NCI-H1436 (cell line): ENCODE measurements at regions not wholly inside any gene's neighbourhood (a gene's known extent, or its start where the extent isn't known, plus 50 kb on each side); places are given as distances from the start of the nearest gene placed in this dataset.
A peak's percentile ranks its signal among the peaks of the same experiment; 100 is the strongest.

Experiments
- DNase-seq: peaks from one replicate; lab custom pipeline; 2025; lab: John Stamatoyannopoulos, UW

GRCh38 chr11:95304777-95305176 lies 73.8 kb upstream of the SESN3 start:
- no peak for DNase-seq

DNA sequence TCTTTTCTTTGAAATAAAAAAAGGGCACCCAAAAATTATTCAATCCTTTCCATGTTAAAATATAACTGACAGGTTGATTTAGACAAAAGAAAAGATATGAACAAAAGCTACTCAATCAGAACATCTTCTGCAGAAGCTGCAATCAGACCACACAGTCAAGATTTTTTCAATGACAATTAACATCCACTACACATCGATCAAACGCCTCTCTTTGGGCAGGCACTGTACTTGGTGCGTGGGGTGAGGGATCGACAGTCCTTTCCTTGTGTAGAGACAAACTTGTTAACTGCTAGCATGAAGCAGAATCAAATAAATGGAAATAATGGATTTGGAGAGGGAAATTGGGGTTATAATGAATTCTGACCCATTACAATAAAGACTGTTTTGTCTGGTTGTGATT lies 71.2 kb upstream of the SESN3 start:
- DNase-seq: no peak

DNA sequence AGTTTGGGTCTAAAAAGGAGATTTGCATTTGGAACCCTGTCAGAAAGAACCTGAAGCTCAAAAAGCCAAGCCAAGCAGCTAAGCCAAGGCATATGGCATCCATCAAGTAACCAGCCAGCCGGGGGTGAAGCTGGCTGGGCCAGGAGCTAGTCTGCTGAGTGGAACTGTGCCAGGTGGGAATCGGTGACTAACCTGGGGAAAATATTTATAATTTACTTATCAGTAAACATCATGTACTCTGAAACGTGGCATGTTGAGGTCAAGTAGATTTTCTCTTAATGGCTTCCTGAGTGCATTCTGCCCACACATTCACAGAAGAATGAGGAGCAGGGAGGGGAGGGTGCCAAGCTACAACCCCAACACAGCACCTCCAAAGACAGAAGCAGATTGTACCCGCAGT lies 70.5 kb upstream of the SESN3 start:
- no peak for DNase-seq

DNA sequence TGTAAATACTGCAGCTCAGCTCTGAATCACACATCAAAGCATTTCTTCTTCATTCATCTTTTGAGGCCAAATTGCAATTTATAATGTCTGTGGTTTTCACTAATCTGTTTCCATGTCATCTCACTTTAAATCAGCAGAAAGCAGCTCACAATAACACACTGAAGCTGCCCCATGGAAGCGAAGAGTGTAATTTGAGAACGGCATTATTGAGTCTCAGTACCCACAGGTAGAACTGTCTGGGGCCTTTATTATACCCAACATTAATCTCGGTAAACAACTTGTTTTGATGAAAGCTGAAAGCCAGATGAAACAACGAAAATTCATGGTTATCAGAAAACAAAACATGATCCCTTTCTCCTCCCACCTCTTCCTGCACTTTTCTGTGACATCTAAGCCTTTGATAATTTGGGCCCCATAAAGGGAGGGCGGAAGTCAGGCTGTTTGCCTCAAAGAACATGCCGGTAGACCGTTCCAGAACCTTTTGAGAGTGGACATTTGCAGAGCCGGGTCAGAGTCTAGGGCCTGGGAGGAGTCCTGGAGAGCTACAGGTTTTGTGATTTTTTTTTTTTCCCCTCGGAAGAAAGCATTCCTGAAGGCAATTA lies 68.2 kb upstream of the SESN3 start:
- DNase-seq: peak; percentile 41

GRCh38 chr11:95297680-95298452 lies 66.9 kb upstream of the SESN3 start:
- DNase-seq: no peak

DNA sequence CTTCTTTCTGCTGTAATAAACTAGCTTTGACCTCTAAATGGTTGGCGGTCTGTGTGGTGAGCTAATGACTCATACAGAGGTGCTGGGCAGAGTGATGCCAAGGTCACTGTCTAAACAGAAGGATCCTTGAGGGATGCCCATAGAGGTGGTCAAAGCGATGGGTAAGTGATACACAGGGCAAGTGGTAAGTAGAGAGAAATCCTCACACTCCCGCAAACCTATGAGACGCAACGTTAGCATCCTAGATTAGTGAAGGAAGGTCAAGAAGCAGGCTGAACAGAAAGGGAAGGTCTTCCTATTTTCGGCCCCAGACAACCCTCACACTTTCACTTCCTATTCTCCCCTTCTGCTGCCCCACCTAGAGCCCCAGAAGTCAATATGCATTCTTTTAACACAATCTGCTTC lies 65.6 kb upstream of the SESN3 start:
- no peak for DNase-seq

DNA sequence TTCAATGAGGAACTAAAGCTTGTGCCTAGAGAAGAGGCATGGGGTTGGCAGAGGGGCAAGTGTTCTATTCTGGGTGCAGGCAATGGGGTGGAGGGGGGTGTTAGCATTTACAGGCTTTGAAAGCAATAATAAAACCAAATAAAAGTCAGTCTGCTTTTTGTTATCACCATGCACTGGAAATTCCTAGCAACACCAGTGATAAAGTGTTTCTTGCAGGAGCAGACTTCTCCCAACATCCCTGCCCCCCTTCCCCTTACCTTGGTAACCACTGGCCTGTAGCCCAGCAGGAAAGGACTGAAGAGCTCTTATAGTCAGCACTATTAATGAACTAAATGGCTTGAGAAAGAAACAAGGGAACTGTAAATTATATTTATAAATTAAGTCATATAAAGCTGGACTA lies 65.2 kb upstream of the SESN3 start:
- no peak for DNase-seq

DNA sequence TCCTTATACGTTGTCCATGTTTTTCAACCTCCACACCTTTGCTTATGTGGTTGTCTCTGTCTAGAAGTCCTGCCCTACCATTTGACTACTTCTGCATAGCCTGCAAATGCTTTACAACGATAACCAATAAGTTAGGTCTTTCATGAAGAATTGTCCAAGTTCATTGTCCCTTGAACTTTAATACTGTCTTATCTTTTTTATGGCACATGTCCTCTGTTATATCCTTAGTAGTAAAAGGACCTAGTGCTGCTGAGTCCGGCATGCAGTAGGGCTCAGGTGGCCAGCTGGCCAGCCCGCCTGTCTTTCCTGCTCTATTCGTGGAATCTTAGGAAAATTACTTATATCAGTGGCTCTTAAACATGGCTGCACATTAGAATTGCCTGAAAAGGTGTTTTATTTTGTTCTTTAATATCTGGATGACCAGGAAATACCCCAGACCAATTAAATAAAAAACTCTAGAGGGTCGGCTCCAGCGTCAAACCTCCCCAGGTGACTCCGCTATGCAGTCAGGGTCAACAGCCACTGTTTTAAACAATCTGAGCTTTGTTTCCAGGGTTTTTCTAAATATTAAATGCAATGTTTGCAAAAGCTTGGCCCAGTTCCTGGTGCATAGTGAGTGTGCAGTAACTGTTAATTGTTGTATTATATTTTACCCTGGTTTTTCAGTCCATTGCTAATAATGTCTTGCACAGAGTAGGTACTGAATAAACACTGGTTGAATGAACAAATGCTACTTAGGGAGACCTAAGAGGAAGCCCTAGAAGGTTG lies 64.6 kb upstream of the SESN3 start:
- DNase-seq: no peak

DNA sequence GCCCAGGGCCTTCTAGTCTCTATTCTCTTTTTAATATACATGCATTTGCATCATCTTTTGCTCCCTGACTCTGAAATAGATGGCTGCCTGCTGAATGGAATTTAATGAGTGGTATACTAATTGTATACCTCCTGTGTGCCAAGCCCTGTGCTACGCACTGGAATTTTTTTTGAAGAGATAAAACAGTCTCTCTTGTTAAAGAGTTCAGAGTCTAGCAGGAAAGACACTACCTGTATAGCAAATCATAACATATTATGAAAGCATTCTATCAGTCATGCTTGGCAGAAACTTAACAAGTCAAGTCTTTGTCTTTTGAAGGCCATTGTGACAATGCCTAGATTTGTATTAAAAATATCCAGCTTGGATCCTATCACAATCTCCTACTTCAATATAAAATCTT lies 63.7 kb upstream of the SESN3 start:
- no peak for DNase-seq

GRCh38 chr11:95293116-95293515 lies 62.1 kb upstream of the SESN3 start:
- DNase-seq: no peak

- no peak for DNase-seq
These were observed 60.9 kb upstream of the SESN3 start for GRCh38 chr11:95291946-95292345.

DNA sequence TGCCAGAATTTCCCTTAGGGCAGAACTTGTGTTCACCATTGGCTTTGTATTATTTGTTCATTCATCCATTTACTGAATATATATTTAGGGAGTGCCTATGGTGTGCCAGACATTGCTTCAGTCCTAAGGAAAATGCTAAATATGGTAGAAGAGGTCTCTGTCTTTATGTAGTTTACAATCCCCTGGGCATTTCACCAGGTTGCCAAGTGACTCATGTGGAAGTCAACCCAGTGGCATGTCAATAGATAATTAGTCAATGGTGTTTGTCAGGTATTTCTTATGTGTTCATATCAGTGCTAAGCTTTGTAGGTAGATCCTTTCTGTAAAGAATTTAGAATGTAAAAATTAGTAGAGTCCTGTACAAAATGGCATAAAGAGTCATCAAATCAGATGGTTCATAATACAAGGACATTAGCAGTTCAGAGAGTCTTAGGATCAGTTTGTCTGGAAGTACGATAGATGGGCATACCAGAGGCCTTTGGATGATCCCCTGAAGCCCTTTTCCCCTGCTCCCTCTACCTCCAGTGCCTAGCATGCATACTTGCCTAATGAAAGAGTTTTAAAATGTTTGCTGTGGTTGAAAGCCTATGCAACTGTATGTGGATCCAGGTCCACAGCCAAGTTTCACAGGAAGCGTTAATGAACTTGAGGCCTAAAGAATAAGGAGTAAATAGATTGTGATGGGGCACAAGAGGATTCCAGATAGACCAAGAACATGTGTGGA lies 58.5 kb upstream of the SESN3 start:
- no peak for DNase-seq

DNA sequence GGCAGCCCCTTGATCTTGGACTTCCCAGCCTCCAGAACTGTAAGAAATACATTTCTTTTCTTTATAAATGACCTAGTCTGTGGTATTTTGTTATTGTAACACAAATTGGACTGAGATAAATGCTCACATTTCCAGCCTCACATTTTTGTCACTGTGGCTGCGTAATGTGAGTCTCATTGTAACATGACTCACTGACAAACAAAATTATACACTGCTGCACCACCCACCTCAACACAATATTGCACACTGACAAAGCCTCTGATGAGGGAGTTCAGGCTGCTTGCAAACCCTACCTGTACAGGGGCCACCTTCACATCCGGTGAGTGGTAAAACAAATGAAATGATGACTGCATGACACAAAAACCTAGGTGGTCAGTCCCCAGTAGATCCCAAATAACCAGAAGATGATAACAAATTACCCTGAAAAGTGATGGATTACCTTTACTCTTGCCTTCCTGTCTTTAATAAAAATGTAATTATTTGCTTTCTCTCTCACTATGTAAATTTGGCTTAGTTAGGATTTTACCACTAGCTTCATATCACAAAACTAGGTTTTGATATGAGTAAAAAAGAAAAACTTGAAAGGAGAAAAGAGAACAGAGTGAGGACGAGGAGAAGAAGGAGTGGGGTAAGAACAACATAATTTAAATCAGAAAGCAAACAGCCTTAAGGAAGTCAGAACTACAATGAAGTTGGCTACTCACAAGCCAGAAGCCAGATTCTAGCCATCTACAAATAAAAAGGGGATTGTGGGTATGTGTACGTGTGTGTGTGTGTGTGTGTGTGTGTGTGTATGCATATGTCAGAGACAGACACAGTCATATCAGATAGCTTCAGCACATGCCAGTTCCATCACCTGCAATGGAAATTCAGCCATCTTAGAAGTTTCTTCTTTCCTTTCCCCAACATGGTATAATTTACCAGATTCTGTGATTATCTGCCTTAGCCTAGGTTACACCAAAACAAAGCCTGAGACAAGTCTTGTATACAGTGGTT lies 53.4 kb upstream of the SESN3 start:
- DNase-seq: no peak

DNA sequence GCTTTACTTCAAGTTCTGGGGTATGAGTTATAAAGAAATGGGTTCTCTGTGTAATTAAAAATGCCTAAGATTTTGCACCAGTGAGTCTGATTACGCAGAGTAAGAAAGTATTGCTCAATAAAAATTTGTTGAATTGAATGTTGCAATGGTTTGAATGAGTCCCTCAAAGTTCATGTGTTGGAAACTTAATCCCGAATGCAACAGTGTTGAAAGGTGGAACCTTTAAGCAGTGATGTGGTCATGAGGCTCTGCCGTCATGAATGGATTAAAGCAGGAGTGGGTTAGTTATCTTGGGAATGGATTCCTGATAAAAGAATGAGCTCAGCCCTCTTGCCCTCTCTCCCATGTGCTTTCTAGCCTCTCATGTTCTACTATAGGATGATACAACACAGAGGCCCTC lies 52.6 kb upstream of the SESN3 start:
- DNase-seq: no peak

GRCh38 chr11:95283146-95283545 lies 52.1 kb upstream of the SESN3 start:
- no peak for DNase-seq

- DNase-seq: no peak
These were observed 51.3 kb upstream of the SESN3 start for GRCh38 chr11:95282291-95282751.
